GM19351 (cell line): ENCODE measurements at regions not wholly inside any gene's neighbourhood (a gene's known extent, or its start where the extent isn't known, plus 50 kb on each side); places are given as distances from the start of the nearest gene placed in this dataset.

Experiments used
- ATAC-seq: cut with Tn5 transposase; IDR thresholded peaks from one replicate; pipeline ENCODE4 v1.9.1; 2021; ENCODE audit warnings: mild to moderate bottlenecking, moderate library complexity; ENCODE audit not compliant: unreplicated experiment

GRCh38 chr3:103047640-103048039, 612.8 kb downstream of the ZPLD1 start:
- no peak for ATAC-seq

GRCh38 chr3:103048068-103048722, 613.4 kb downstream of the ZPLD1 start:
- peak; percentile 87 for ATAC-seq

- ATAC-seq, result no peak
Measured at GRCh38 chr3:103052236-103052830, 617.5 kb downstream of the ZPLD1 start.

- ATAC-seq, result no peak
Measured at GRCh38 chr3:103055021-103055520, 620.3 kb downstream of the ZPLD1 start.

- ATAC-seq, result no peak
Measured at GRCh38 chr3:103056542-103056941, 621.7 kb downstream of the ZPLD1 start.

GRCh38 chr3:103057003-103057402, 622.2 kb downstream of the ZPLD1 start:
- ATAC-seq, result no peak

- ATAC-seq, result no peak
Measured at GRCh38 chr3:103057487-103057886, 622.7 kb downstream of the ZPLD1 start.

- ATAC-seq, result no peak
Measured at GRCh38 chr3:103059432-103059831, 624.6 kb downstream of the ZPLD1 start.

- ATAC-seq, result no peak
Measured at GRCh38 chr3:103060242-103060641, 625.4 kb downstream of the ZPLD1 start.

- ATAC-seq, result no peak
Measured at GRCh38 chr3:103067963-103068362, 633.1 kb downstream of the ZPLD1 start.

- no peak for ATAC-seq
Measured at GRCh38 chr3:103075282-103075681, 640.5 kb downstream of the ZPLD1 start.

GRCh38 chr3:103077910-103078309, 643.1 kb downstream of the ZPLD1 start:
- ATAC-seq, result no peak

- ATAC-seq, result no peak
Measured at GRCh38 chr3:103082501-103082900, 647.7 kb downstream of the ZPLD1 start.

GRCh38 chr3:103083848-103084631, 649.2 kb downstream of the ZPLD1 start:
- no peak for ATAC-seq

- no peak for ATAC-seq
Measured at GRCh38 chr3:103085465-103085864, 650.6 kb downstream of the ZPLD1 start.

GRCh38 chr3:103089758-103090157, 654.9 kb downstream of the ZPLD1 start:
- no peak for ATAC-seq

- no peak for ATAC-seq
Measured at GRCh38 chr3:103105206-103105605, 670.4 kb downstream of the ZPLD1 start.

GRCh38 chr3:103112273-103112672, 677.5 kb downstream of the ZPLD1 start:
- no peak for ATAC-seq

GRCh38 chr3:103126115-103126514, 691.3 kb downstream of the ZPLD1 start:
- ATAC-seq, result no peak

- peak; percentile 53 for ATAC-seq
Measured at GRCh38 chr3:103127098-103127630, 692.3 kb downstream of the ZPLD1 start.

GRCh38 chr3:103127737-103128136, 692.9 kb downstream of the ZPLD1 start:
- peak; percentile 97 for ATAC-seq
